OCI-LY3 (cell line): ENCODE measurements at regions not wholly inside any gene's neighbourhood (a gene's known extent, or its start where the extent isn't known, plus 50 kb on each side); places are given as distances from the start of the nearest gene placed in this dataset.

Experiments used
- H2AFZ ChIP-seq: fragments of 200-600, 300-600 bp; shearing (Covaris generic); 2 replicates; pipeline ENCODE4 v1.6.0; 2014; ENCODE audit warnings: antibody characterized with exemption, low read depth, low read length
- H3K27ac ChIP-seq: fragments of 200-600, 300-600 bp; sonication (generic); 2 replicates; pipeline ENCODE4 v1.5.1; 2014; ENCODE audit warnings: mild to moderate bottlenecking, low read length, moderate library complexity, mixed read lengths
- H3K27me3 ChIP-seq: fragments of 200-600, 300-600 bp; sonication (generic); 2 replicates; pipeline ENCODE4 v1.6.1; 2014; ENCODE audit warnings: low read depth, low read length, mixed read lengths
- H3K36me3 ChIP-seq: fragments of 200-600, 300-600 bp; sonication (generic); replicated peaks from 2 replicates; pipeline ENCODE3; 2014; ENCODE audit warnings: low read depth, low read length, mixed read lengths
- H3K4me1 ChIP-seq: fragments of 300-600, 200-600 bp; sonication (generic); 2 replicates; pipeline ENCODE4 v1.6.1; 2014; ENCODE audit warnings: low read length, mixed read lengths
- H3K4me2 ChIP-seq: fragments of 200-600, 300-600 bp; sonication (generic); 2 replicates; pipeline ENCODE4 v1.6.1; 2014; ENCODE audit warnings: low read length, mixed read lengths
- H3K4me3 ChIP-seq: fragments of 300-600, 200-600 bp; sonication (generic); 2 replicates; pipeline ENCODE4 v1.5.1; 2014; ENCODE audit warnings: antibody characterized with exemption, mild to moderate bottlenecking, low read length, moderate library complexity
- H3K79me2 ChIP-seq: fragments of 300-600, 200-600 bp; shearing (Covaris generic); 2 replicates; pipeline ENCODE4 v1.6.1; 2014; ENCODE audit warnings: mild to moderate bottlenecking, low read length, mixed read lengths
- H3K9ac ChIP-seq: fragments of 300-600, 200-600 bp; shearing (Covaris generic); 2 replicates; pipeline ENCODE4 v1.6.0; 2014; ENCODE audit warnings: mild to moderate bottlenecking, low read length, moderate library complexity
- H3K9me3 ChIP-seq: fragments of 200-600, 300-600 bp; shearing (Covaris generic); 2 replicates; pipeline ENCODE4 v1.6.1; 2014; ENCODE audit warnings: low read length, mixed read lengths; ENCODE audit not compliant: insufficient read depth
- H4K20me1 ChIP-seq: fragments of 200-600, 300-600 bp; sonication (generic); 2 replicates; pipeline ENCODE4 v1.6.1; 2016; ENCODE audit warnings: low read length, mixed read lengths; ENCODE audit not compliant: insufficient read depth
- CTCF ChIP-seq: fragments of 200-600, 300-600 bp; sonication (generic); IDR thresholded peaks from 2 replicates; pipeline ENCODE4 v1.5.1; 2014; ENCODE audit warnings: antibody characterized with exemption, low read length, low read depth
- EZH2phosphoT487 ChIP-seq: fragments of 200-600 bp; shearing (Covaris generic); IDR thresholded peaks from 2 replicates; pipeline ENCODE4 v1.6.1; 2018; ENCODE audit warnings: antibody characterized with exemption, mixed run types, low read depth

GRCh38 chr10:123943307-123943706, 51.7 kb upstream of the CPXM2 start:
- H3K4me1 ChIP-seq = no peaks in the 10 kb centered on the region
- no peaks in the 10 kb centered on the region for H3K27me3 ChIP-seq
- TF ChIP-seq CTCF = no peak
- no peak for TF ChIP-seq EZH2phosphoT487
- H2AFZ ChIP-seq = no peak overlapping the region
- H3K4me3 ChIP-seq = no peak overlapping the region
- H3K36me3 ChIP-seq = no peaks in the 10 kb centered on the region
- H3K79me2 ChIP-seq = no peaks in the 10 kb centered on the region
- no peak overlapping the region for H3K27ac ChIP-seq
- H3K9me3 ChIP-seq = no peaks in the 10 kb centered on the region
- no peak overlapping the region for H3K4me2 ChIP-seq
- no peaks in the 10 kb centered on the region for H4K20me1 ChIP-seq
- H3K9ac ChIP-seq = no peak overlapping the region

DNA sequence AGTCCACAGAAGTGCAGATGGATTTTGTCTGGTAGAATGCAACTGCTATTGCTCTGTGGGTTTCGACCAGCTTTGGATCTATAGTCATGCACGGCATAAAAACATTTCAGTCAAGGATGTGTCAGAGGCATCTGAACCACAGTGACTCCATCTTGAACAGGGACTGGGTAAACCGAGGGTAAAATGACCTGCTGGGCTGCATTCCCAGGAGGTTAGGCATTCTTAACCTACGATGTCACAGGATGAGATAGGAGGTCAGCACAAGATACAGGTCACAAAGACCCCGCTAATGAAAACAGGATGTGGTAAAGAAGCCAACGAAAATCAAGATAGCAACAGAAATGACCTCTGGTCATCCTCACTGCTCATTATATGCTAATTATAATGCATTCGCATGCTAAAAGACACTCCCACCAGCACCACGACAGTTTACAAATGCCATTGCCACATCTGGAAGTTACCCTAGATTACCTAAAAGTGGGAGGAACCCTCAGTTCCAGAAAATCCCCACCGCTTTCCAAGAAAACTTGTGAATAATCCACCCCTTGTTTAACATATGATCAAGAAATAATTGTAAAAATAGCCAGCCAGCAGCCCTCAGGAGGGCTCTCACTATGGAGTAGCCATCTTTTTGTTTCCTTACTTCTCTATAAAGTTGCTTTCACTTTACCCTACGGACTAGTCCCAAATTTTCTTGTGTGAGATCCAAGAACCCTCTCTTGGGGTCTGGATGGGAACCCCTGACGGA, 50.7 kb upstream of the CPXM2 start:
- Histone ChIP-seq H2AFZ (no peak overlapping the region), H3K9me3 (no peaks in the 10 kb centered on the region), H3K4me2 (no peak overlapping the region), H3K27ac (no peak overlapping the region), H3K79me2 (no peaks in the 10 kb centered on the region), H4K20me1 (no peaks in the 10 kb centered on the region), H3K4me3 (no peak overlapping the region), H3K4me1 (no peaks in the 10 kb centered on the region), H3K36me3 (no peaks in the 10 kb centered on the region), H3K27me3 (no peaks in the 10 kb centered on the region), H3K9ac (no peak overlapping the region)
- TF ChIP-seq EZH2phosphoT487 = no peak
- TF ChIP-seq CTCF = no peak
